WTC11 (cell line): ENCODE measurements at regions not wholly inside any gene's neighbourhood (a gene's known extent, or its start where the extent isn't known, plus 50 kb on each side); places are given as distances from the start of the nearest gene placed in this dataset.

Source experiments
- ATAC-seq: fragments of 200-7000 bp; cut with Tn5 transposase; 2 replicates; pipeline ENCODE4 v1.10.0; 2021; ENCODE audit warnings: mild to moderate bottlenecking, moderate library complexity
- CTCF ChIA-PET: fragments of 300-600 bp; sonication (Branson Sonifier 250); formaldehyde crosslinking; loops from one replicate; lab custom pipeline; 2021; ENCODE audit warnings: antibody characterized with exemption; lab: Charles Lee
- POLR2A ChIA-PET: fragments of 350-600 bp; sonication (Branson Sonifier 250); formaldehyde crosslinking; loops from one replicate; lab custom pipeline; 2021; ENCODE audit warnings: antibody characterized with exemption; lab: Charles Lee
- DNase-seq: peaks from one replicate; pipeline ENCODE4 v3.0.0; 2021; ENCODE audit warnings: low spot score
- H3K27ac Mint-ChIP-seq: 2 replicates; pipeline ENCODE4 v1.8.0; 2021; ENCODE audit warnings: mixed read lengths
- H3K27me3 Mint-ChIP-seq: 2 replicates; pipeline ENCODE4 v1.8.0; 2021; ENCODE audit warnings: low read depth, mild to moderate bottlenecking, moderate library complexity, mixed read lengths
- H3K36me3 Mint-ChIP-seq: 2 replicates; pipeline ENCODE4 v1.8.0; 2021; ENCODE audit warnings: mixed read lengths
- H3K4me1 Mint-ChIP-seq: 2 replicates; pipeline ENCODE4 v1.8.0; 2022; ENCODE audit warnings: mixed read lengths
- H3K4me3 Mint-ChIP-seq: 2 replicates; pipeline ENCODE4 v1.8.0; 2021; ENCODE audit warnings: mild to moderate bottlenecking, moderate library complexity, mixed read lengths
- H3K9me3 Mint-ChIP-seq: 2 replicates; pipeline ENCODE4 v1.8.0; 2021; ENCODE audit warnings: mixed read lengths
- CBFB ChIP-seq: sonication (generic); formaldehyde crosslinking; IDR thresholded peaks from 2 replicates; pipeline ENCODE4 v1.8.1; 2022; ENCODE audit warnings: mild to moderate bottlenecking, low read depth, missing genetic modification reagents
- HMGA2 ChIP-seq: fragments of 250-450 bp; sonication (Bioruptor Pico); IDR thresholded peaks from 2 replicates; pipeline ENCODE4 v1.4.0; 2021; ENCODE audit warnings: mild to moderate bottlenecking, moderate library complexity
- JAZF1 ChIP-seq: fragments of 250-450 bp; sonication (Bioruptor Pico); IDR thresholded peaks from 2 replicates; pipeline ENCODE4 v1.9.0; 2021; ENCODE audit warnings: moderate library complexity, mild to moderate bottlenecking, inconsistent platforms
- KAT7 ChIP-seq: sonication (generic); formaldehyde crosslinking; IDR thresholded peaks from 2 replicates; pipeline ENCODE4 v1.8.1; 2023; ENCODE audit warnings: missing genetic modification reagents, mild to moderate bottlenecking, borderline replicate concordance
- OVOL2 ChIP-seq: fragments of 250-450 bp; sonication (Bioruptor Pico); IDR thresholded peaks from 2 replicates; pipeline ENCODE4 v1.9.0; 2021; ENCODE audit warnings: mild to moderate bottlenecking, borderline replicate concordance
- SMAD3 ChIP-seq: sonication (generic); formaldehyde crosslinking; IDR thresholded peaks from 2 replicates; pipeline ENCODE4 v1.8.0; 2022; ENCODE audit warnings: missing genetic modification reagents, mild to moderate bottlenecking, borderline replicate concordance
- TP53 ChIP-seq: sonication (generic); formaldehyde crosslinking; IDR thresholded peaks from 2 replicates; pipeline ENCODE4 v1.8.1; 2023; ENCODE audit warnings: mild to moderate bottlenecking, missing genetic modification reagents
- ZNF671 ChIP-seq: fragments of 250-450 bp; sonication (Bioruptor Pico); IDR thresholded peaks from 2 replicates; pipeline ENCODE4 v1.8.0; 2021; ENCODE audit warnings: mild to moderate bottlenecking
- TF ChIP-seq, protein P1 (sequence below): fragments of 250-450 bp; sonication (Bioruptor Pico); IDR thresholded peaks from 2 replicates; pipeline ENCODE4 v2.1.2; 2022; ENCODE audit warnings: mild to moderate bottlenecking, moderate library complexity
- TF ChIP-seq, protein P2 (sequence below): fragments of 250-450 bp; sonication (Bioruptor Pico); IDR thresholded peaks from 2 replicates; pipeline ENCODE4 v1.8.0; 2021; ENCODE audit warnings: mild to moderate bottlenecking
- TF ChIP-seq, protein P3 (sequence below): sonication (generic); formaldehyde crosslinking; IDR thresholded peaks from 2 replicates; pipeline ENCODE4 v1.8.0; 2022; ENCODE audit warnings: mild to moderate bottlenecking, missing genetic modification reagents
- TF ChIP-seq, protein P4 (sequence below): sonication (generic); formaldehyde crosslinking; IDR thresholded peaks from 2 replicates; pipeline ENCODE4 v1.8.0; 2023; ENCODE audit warnings: mild to moderate bottlenecking, missing genetic modification reagents
- TF ChIP-seq, protein P5 (sequence below): sonication (generic); formaldehyde crosslinking; conservative IDR thresholded peaks from 2 replicates; pipeline ENCODE4 v1.8.1; 2022; ENCODE audit warnings: mild to moderate bottlenecking, missing genetic modification reagents
- TF ChIP-seq, protein P6 (sequence below): sonication (generic); formaldehyde crosslinking; IDR thresholded peaks from 2 replicates; pipeline ENCODE4 v1.8.1; 2022; ENCODE audit warnings: missing genetic modification reagents, borderline replicate concordance
- TF ChIP-seq, protein P7 (sequence below): sonication (generic); formaldehyde crosslinking; IDR thresholded peaks from 2 replicates; pipeline ENCODE4 v1.8.1; 2023; ENCODE audit warnings: mild to moderate bottlenecking, missing genetic modification reagents, moderate library complexity
- TF ChIP-seq, protein P8 (sequence below): fragments of 250-450 bp; sonication (Bioruptor Pico); IDR thresholded peaks from 2 replicates; pipeline ENCODE4 v1.9.0; 2021; ENCODE audit warnings: moderate library complexity, mild to moderate bottlenecking, inconsistent platforms, borderline replicate concordance

DNA sequence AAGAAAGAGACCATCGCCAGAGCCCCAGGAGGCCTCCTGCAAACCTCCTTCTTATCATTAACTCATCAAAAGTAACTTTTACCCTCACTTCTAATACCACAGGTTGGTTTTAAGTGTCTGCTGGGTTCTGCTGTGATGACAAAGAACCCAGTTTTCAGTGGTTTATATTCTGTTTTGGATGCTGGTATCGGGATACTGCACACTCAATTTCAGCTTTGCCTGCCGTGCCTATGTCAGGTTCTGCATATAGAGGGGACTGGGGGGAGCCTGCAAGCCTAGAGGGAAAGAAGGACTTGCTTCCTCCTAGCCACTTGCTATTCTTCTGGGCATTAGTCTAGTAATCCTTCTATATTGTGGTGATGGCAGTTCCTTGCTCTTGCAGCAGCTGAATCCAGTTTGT lies 242.4 kb downstream of the KCNRG start:
- no peak for ATAC-seq
- TF ChIP-seq CBFB (CRISPR knock-in tag) (no peak), ZNF671 (CRISPR knock-in tag) (no peak), SMAD3 (CRISPR knock-in tag) (no peak), OVOL2 (no peak), KAT7 (CRISPR knock-in tag) (no peak), JAZF1 (CRISPR knock-in tag) (no peak), TP53 (no peak), HMGA2 (CRISPR knock-in tag) (no peak)
- TF ChIP-seq, protein P1, sequence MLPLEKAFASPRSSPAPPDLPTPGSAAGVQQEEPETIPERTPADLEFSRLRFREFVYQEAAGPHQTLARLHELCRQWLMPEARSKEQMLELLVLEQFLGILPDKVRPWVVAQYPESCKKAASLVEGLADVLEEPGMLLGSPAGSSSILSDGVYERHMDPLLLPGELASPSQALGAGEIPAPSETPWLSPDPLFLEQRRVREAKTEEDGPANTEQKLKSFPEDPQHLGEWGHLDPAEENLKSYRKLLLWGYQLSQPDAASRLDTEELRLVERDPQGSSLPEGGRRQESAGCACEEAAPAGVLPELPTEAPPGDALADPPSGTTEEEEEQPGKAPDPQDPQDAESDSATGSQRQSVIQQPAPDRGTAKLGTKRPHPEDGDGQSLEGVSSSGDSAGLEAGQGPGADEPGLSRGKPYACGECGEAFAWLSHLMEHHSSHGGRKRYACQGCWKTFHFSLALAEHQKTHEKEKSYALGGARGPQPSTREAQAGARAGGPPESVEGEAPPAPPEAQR (CRISPR knock-in tag), result no peak
- TF ChIP-seq, protein P2, sequence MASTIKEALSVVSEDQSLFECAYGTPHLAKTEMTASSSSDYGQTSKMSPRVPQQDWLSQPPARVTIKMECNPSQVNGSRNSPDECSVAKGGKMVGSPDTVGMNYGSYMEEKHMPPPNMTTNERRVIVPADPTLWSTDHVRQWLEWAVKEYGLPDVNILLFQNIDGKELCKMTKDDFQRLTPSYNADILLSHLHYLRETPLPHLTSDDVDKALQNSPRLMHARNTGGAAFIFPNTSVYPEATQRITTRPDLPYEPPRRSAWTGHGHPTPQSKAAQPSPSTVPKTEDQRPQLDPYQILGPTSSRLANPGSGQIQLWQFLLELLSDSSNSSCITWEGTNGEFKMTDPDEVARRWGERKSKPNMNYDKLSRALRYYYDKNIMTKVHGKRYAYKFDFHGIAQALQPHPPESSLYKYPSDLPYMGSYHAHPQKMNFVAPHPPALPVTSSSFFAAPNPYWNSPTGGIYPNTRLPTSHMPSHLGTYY (CRISPR knock-in tag), result no peak
- TF ChIP-seq, protein P3, sequence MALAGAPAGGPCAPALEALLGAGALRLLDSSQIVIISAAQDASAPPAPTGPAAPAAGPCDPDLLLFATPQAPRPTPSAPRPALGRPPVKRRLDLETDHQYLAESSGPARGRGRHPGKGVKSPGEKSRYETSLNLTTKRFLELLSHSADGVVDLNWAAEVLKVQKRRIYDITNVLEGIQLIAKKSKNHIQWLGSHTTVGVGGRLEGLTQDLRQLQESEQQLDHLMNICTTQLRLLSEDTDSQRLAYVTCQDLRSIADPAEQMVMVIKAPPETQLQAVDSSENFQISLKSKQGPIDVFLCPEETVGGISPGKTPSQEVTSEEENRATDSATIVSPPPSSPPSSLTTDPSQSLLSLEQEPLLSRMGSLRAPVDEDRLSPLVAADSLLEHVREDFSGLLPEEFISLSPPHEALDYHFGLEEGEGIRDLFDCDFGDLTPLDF (CRISPR knock-in tag), result no peak
- TF ChIP-seq, protein P4, sequence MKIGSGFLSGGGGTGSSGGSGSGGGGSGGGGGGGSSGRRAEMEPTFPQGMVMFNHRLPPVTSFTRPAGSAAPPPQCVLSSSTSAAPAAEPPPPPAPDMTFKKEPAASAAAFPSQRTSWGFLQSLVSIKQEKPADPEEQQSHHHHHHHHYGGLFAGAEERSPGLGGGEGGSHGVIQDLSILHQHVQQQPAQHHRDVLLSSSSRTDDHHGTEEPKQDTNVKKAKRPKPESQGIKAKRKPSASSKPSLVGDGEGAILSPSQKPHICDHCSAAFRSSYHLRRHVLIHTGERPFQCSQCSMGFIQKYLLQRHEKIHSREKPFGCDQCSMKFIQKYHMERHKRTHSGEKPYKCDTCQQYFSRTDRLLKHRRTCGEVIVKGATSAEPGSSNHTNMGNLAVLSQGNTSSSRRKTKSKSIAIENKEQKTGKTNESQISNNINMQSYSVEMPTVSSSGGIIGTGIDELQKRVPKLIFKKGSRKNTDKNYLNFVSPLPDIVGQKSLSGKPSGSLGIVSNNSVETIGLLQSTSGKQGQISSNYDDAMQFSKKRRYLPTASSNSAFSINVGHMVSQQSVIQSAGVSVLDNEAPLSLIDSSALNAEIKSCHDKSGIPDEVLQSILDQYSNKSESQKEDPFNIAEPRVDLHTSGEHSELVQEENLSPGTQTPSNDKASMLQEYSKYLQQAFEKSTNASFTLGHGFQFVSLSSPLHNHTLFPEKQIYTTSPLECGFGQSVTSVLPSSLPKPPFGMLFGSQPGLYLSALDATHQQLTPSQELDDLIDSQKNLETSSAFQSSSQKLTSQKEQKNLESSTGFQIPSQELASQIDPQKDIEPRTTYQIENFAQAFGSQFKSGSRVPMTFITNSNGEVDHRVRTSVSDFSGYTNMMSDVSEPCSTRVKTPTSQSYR (CRISPR knock-in tag), result no peak
- TF ChIP-seq, protein P5, sequence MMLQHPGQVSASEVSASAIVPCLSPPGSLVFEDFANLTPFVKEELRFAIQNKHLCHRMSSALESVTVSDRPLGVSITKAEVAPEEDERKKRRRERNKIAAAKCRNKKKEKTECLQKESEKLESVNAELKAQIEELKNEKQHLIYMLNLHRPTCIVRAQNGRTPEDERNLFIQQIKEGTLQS, result no peak
- TF ChIP-seq, protein P6, sequence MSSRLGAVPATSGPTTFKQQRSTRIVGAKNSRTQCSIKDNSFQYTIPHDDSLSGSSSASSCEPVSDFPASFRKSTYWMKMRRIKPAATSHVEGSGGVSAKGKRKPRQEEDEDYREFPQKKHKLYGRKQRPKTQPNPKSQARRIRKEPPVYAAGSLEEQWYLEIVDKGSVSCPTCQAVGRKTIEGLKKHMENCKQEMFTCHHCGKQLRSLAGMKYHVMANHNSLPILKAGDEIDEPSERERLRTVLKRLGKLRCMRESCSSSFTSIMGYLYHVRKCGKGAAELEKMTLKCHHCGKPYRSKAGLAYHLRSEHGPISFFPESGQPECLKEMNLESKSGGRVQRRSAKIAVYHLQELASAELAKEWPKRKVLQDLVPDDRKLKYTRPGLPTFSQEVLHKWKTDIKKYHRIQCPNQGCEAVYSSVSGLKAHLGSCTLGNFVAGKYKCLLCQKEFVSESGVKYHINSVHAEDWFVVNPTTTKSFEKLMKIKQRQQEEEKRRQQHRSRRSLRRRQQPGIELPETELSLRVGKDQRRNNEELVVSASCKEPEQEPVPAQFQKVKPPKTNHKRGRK (CRISPR knock-in tag), result no peak
- TF ChIP-seq, protein P7, sequence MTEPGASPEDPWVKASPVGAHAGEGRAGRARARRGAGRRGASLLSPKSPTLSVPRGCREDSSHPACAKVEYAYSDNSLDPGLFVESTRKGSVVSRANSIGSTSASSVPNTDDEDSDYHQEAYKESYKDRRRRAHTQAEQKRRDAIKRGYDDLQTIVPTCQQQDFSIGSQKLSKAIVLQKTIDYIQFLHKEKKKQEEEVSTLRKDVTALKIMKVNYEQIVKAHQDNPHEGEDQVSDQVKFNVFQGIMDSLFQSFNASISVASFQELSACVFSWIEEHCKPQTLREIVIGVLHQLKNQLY (CRISPR knock-in tag), result no peak
- TF ChIP-seq, protein P8, sequence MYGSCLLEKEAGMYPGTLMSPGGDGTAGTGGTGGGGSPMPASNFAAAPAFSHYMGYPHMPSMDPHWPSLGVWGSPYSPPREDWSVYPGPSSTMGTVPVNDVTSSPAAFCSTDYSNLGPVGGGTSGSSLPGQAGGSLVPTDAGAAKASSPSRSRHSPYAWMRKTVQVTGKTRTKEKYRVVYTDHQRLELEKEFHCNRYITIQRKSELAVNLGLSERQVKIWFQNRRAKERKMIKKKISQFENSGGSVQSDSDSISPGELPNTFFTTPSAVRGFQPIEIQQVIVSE (CRISPR knock-in tag), result no peak
- TF ChIP-seq, all 79 proteins: peak for 0
- peaks cover 9% of the 10 kb centered on the region for H3K36me3 Mint-ChIP-seq
- H3K27ac Mint-ChIP-seq, result no peak overlapping the region
- no peak for DNase-seq
- ChIA-PET CTCF (no interaction called here), POLR2A (no interaction called here)
- H3K9me3 Mint-ChIP-seq, result peaks cover 7% of the 10 kb centered on the region
- H3K4me3 Mint-ChIP-seq, result no peak overlapping the region
- no peaks in the 10 kb centered on the region for H3K27me3 Mint-ChIP-seq
- H3K4me1 Mint-ChIP-seq, result peaks cover 12% of the 10 kb centered on the region
